ENCODE measurements at regions not wholly inside any gene's neighbourhood (a gene's known extent, or its start where the extent isn't known, plus 50 kb on each side); places are given as distances from the start of the nearest gene placed in this dataset.

- POLR2A ChIA-PET: no interaction called here
Measured at GRCh38 chr5:165137701-165138100, 1632.3 kb downstream of the MAT2B start.

More at GRCh38 chr5:165137701-165138100, 1632.3 kb downstream of the MAT2B start:
- Histone ChIP-seq H3K9me3 (replicated peaks; ENCODE audit: control insufficient read depth, insufficient read depth, low read length) (peaks cover 3% of the 10 kb centered on the region), H3K9me1 (replicated peaks; ENCODE audit: control insufficient read depth, extremely low read depth, insufficient read depth, low read length) (no peaks in the 10 kb centered on the region), H2AFZ (ENCODE audit: low read depth, low read length) (no peak overlapping the region), H3K27me3 (ENCODE audit: control insufficient read depth in 2 of 2, insufficient read depth in 2 of 2, low read length in 2 of 2) (no peaks in the 10 kb centered on the region), H3K4me1 (ENCODE audit: control insufficient read depth, extremely low read depth, insufficient read depth, low read length) (no peaks in the 10 kb centered on the region), H3K9ac (replicated peaks; ENCODE audit: extremely low read depth, insufficient read depth, low read length) (no peak overlapping the region), H3K4me3 (replicated peaks in 1 of 3; ENCODE audit: insufficient read depth in 1 of 3, low read depth in 1 of 3, low read length in 3 of 3) (no peak overlapping the region), H3K79me2 (ENCODE audit: control insufficient read depth, insufficient read depth, low read length) (no peaks in the 10 kb centered on the region), H3K36me3 (ENCODE audit: control insufficient read depth in 2 of 2, extremely low read depth in 1 of 2, insufficient read depth in 2 of 2, low read length in 2 of 2) (no peaks in the 10 kb centered on the region), H4K20me1 (replicated peaks; ENCODE audit: control insufficient read depth, extremely low read depth, insufficient read depth, low read length) (no peaks in the 10 kb centered on the region), H3K4me2 (ENCODE audit: insufficient read depth, low read length) (no peak overlapping the region), H3K27ac (ENCODE audit: insufficient read depth, low read depth, low read length) (no peak overlapping the region)
- TF ChIP-seq MYC (IDR thresholded peaks at IDR 0.05; ENCODE audit: low read depth, low read length) (no peak), POLR2AphosphoS5 (IDR thresholded peaks at IDR 0.05; ENCODE audit: insufficient read depth, low read depth, low read length) (no peak), MAX (IDR thresholded peaks at IDR 0.05; ENCODE audit: insufficient read depth, insufficient read length) (no peak), FOS (IDR thresholded peaks at IDR 0.05; ENCODE audit: borderline replicate concordance, insufficient read depth, low read length) (no peak), JUN (IDR thresholded peaks at IDR 0.05; ENCODE audit: borderline replicate concordance, insufficient read depth, insufficient read length, low read depth) (no peak), GATA2 (IDR thresholded peaks at IDR 0.05; ENCODE audit: insufficient read depth, insufficient read length, low read depth, low read length) (no peak), POLR2A (IDR thresholded peaks at IDR 0.05; ENCODE audit: low read depth, low read length) (no peak), EZH2 (IDR thresholded peaks at IDR 0.05; ENCODE audit: borderline replicate concordance, low read depth, low read length, severe bottlenecking) (no peak), CTCF (IDR thresholded peaks at IDR 0.05; ENCODE audit: extremely low read depth in 1 of 2, insufficient read depth in 1 of 2, low read depth in 1 of 2, low read length in 2 of 2) (no peak)
- dilution Hi-C loops (cut with MboI; ENCODE audit: extremely low pct_ligation_motif_present, low sequenced_read_pairs) (no loop called here), intact Hi-C loops (cut with micrococcal nuclease) (no loop called here)
- CTCF ChIA-PET: no interaction called here
- DNase-seq (ENCODE audit: low read depth, low spot score): no peak
- no TSS peak for BruUV-seq (replicated peaks)
- no peak for FAIRE-seq

Measured in endothelial cell of umbilical vein (primary cell).